ENCODE measurements at regions not wholly inside any gene's neighbourhood (a gene's known extent, or its start where the extent isn't known, plus 50 kb on each side); places are given as distances from the start of the nearest gene placed in this dataset.

DNA sequence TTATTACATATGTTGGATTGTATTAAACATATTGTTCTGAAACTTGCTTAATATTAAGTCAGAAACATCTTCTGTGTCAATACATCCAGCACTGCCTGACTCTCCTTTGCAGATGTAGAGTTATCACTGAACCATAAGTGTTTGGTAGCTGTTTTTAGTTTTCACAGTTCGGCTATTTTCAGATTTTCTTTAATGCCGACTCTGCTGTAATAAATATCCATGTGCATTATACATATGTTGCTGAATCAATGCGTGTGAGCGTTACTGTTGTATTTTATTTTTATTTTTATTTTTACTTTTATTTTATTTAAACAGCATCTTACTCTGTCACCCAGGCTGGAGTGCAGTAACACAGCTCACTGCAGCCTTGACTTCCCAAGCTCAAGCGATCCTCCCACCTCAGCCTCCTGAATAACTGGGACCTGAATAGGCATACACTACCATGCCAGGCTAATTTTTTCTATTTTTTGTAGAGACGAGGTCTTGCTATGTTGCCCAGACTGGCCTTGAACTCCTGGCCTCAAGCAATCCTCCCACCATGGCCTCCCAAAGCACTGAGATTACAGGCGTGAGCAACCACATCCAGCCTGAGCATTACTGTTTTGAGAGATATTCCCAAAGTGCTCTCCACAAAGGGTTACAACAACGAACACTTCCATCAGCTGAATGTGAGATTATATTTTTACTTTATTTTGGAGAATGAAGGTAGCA is 50.7 kb upstream of the NOCT start:
- DNase-seq: no peak

DNA sequence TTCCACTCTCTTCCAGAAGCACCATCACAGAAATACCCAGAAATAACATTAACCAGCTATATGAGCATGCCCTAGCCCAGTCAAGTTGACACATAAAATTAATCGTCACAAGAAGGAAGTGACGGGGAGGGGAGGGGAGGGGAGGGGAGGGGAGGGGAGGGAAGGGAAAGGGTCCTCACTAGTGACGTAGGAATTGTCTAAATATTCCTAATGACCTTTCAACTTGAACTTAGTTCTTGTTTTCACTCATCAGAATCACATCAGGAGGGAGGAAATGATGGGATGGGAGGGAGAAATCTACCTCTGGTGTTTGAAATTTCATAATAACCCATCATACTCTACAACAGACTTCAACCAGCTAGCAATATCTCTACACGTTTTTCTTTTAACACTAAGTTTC is 52.2 kb upstream of the NOCT start:
- DNase-seq: no peak

DNA sequence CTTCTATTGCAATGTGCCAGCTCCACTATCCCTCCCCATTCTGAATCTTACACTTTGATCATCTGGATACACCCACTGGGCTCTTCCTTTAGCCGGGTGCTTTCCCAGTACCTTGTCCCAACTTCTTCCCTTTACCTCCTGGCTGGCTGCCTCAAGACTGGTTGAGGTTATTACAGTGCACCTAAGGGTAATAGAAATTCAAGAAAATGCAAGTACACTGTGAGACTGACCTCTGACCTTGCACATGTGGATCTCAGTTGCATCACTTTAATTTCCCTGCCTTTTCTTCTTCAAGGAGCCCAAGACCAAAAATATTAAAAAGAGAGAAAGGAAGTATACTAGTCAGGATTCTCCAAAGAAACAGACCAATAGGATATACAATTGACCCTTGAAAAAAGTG is 53.9 kb upstream of the NOCT start:
- no peak for DNase-seq

DNA sequence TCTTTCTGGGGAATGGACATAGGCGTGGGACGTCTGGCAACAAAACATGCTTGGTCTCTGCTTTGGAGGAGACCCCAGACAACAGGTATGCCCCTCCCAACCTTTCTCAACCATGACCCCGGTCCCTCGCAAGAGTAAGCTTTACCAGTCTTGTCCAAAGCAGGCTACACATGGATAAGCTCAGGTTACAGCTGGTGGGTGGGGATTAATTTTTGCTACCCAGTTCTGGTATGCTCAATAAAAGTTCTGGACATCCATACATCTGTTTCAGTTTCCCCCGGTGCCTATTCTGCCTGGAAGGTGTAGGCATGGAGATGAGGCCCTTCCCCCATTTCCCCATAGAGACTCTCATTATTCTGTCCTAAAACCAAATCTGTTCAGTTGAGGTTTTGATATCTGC is 54.5 kb upstream of the NOCT start:
- DNase-seq: no peak

DNA sequence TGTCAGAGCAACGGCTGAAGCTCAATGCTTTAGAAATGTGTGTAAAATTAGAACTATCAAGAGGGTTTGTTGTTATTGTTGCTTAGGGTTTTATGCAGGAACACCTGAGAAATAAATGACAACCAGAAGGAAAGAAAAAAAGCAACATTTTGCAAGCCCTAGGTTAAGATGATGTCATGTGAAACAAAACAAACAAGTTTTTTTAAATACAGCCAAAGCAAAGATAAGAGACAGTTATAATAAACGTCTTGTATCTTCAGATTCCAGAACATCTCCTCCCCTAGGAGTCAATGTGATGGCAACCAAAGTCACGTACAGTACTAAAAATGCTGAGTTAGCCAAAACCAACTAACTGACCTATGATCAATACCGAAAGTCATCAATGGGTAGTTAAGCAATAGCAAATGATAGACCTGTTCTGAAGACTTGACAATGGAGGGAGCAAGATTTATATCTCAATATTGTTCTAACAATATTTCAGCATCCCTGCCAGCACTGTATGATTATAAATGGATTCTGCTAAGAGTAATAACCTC is 55.3 kb upstream of the NOCT start:
- DNase-seq: no peak

DNA sequence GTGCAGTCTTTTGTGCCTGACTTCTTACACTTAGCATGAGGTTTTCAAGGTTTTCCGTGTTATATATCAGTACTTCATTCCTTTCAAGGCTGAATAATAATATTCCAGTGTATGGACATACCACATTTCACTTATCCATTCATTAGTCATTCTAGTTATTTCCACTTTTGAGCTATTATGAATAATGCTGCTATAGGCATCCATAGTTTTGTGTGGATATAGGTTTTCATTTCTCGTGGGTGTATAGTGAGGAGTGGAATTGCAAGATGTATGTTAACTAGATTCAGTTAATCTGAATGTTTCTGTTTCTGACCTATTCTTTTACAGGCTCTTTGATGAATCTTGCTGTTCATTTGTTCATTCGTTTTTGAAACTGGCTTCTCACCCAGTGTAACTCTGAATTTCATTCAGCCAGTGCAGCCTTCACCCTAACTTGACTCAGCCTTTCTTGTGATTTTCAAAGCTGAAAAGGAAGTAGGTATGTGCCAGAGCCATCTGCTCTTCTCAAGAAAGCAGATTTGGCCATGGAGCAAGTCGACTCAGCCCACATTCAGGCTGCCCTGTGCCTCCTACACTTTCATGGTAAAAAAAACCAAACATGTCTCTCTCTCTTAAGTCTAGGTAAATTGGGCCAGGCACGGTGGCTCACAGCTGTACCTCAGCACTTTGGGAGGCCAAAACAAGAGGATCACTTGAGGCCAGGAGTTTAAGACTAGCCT is 56.3 kb upstream of the NOCT start:
- no peak for DNase-seq

DNA sequence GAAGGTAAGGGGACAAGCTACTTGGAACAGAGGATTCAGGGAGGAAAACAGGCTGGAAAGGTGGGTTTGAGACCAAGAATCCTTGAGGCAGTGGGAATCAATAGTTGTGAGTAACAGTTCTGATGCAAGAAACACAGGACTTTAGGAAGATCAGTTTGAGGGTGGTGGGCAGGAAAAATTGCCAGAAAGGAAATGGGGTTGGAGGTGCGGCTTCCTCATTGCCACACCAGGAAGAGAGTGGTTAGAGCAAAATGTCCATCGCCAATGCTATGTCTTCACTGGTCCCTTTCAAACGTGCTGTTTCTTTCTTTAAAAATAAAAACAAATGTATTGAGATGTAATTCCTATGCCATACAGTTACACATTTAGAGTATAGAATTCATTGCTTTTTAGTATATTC is 57.1 kb upstream of the NOCT start:
- no peak for DNase-seq

DNA sequence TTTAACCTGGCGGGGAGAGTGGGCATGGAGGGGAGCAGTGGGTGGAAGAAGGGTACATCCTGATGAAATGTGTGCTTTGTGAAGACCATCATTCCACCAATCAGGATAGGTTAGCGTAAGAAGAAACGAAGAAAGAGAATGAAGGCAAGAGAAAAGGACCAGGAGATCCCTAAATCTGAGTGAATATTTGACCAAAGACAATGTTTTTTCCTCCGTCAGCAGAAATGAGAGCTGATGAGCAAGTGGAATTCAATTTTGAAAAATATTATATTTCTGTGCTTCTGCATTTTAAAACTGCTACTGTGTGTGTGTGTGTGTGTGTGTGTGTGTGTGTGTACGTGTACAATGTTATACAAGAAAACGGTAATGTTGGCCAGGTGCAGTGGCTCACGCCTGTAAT is 58.3 kb upstream of the NOCT start:
- no peak for DNase-seq

DNA sequence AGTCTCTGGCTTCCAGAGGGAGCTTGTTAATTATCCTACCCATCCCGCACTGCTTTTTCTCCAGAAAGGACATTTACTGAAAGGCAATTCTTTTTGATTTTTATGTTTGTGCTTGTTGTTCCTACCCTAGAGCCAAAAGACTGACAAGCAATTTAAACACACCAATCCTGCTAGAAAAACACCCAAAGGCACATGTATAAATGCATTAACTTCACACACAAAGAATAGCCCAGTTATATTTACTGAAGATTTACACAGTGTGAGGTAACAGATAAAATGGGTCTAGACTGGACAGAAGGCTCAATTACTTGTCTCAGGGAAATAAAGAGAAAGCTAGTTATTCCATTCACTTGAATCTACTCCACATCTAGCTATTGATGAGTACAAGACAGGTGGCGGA is 61.2 kb upstream of the NOCT start:
- no peak for DNase-seq

DNA sequence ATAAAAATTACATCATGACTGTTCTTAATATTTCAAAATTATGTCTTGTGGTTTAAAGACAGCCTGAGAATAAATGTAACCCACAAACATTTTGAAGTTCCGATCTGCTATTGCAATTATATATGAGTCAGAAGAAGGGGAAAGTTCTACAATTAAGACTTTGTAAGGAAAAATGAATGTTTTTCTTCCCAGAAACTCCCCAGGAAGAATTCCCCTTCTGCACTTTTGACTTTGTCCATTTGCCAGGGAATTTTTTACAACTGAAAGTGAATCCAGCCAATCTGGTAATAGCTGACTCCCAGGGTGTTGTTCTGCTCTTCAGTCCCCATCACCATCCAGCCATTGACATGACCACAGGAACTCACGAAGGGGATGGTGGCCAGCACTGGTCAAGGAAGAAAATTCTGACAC is 61.6 kb upstream of the NOCT start:
- no peak for DNase-seq

DNA sequence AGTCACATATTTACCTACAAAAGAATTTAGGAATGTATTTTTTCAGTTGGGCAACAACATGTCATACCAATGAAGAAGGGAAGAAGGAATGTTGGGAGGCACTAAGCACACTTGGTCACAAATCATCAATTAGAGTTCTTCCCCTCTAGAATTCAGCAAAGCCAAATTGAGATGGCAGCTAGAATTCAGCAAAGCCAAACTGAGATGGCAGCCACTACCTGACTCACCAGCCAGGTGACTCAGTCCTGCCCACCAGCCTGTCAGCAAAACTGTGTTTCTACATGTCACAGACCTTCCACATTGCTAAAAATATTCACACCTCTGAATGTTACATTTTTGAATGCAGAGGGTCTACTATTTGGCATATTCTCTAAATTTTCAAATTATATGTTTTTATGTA is 63.2 kb upstream of the NOCT start:
- peak; percentile 37 for DNase-seq

DNA sequence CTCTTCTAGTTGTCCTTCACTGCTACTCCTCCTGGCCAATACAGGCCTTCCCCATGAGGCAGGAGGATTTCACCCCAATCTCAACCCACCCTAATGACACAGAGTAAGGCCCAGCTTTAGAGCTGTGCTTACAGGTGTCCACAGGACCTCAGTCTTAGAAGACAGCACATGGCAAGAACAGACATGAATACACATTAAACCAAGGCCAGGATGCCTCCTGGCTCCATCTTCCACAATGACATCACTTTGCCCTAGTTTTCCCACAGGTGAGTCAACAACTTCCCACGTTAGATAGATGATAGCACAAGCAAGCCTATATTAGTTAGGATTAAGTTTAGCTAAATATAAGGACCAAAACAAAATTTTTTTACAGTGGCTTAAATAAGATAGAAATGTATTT is 63.8 kb upstream of the NOCT start:
- DNase-seq: no peak

DNA sequence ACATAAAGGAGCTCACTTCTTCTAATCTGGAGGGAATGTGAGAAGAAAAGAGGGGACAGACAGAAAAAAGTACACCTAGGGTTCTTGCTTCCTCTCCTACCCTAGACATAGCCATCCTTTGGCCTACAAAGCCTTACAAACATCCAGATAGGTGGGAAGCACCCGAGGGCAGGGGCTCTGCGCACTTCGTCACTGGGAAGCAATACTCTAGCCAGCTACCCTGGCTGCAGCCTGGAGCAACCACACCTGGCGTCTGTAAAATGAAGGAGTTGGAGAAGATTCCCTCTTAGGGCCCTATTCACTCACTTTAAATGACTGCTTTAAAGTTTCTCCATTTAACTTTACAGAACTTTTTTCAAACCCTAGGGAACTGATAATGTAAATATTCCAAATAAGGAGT is 65.7 kb upstream of the NOCT start:
- no peak for DNase-seq

DNA sequence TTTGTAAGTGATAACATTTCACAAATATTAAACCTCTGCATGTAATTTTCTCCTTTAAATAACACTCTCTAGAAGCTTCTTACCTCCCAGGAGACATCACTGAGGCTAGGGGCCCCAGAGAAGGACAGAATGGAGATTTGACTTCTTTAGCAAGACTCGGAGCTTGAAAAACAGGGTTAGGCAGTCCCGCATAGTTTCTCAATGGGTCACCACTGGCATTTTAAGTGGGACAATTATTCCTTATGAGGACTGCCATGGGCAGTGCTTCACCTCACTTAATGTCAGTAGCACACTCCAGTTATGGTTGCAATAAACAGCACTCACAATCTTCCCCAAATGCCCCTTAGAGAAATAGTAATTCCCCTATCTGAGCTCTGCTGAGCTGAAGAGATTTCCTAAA is 66.7 kb upstream of the NOCT start:
- DNase-seq: no peak

DNA sequence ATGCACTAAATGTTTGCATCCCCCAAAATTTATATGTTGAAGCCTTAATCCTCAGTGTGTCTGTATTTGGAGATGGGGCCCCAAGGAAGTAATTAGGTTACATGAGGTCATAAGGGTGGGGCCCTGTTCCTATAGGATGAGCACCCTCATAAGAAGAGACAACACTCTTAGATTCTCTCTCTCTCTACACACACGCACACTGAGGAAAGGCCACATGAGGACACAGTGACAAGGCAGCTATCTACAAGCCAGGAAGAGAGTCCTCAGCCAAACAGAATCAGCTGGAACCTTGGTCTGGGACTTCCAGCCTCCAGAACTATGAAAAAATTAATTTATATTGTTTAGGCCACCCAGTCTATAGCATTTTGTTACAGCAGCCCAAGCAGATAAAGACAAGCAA is 69.3 kb upstream of the NOCT start:
- DNase-seq: no peak

DNA sequence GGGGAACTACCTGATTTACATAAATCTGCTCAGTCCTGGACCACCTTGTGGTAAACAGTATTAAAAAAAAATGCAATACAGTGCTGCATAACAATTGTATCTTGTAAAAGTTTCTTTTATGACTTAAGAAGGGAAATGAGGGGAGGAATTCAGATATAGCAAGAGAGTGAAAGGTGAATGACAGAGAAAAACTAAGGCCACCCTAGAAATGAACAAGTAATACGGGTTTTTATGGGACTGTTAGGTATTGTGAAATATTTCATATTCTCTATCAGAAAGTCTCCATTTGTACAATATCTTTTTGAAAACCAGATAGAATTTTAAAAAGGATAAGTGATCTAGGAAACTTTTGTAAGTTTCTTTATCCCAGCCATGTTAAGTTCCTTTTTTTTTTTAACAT is 69.7 kb upstream of the NOCT start:
- DNase-seq: no peak

DNA sequence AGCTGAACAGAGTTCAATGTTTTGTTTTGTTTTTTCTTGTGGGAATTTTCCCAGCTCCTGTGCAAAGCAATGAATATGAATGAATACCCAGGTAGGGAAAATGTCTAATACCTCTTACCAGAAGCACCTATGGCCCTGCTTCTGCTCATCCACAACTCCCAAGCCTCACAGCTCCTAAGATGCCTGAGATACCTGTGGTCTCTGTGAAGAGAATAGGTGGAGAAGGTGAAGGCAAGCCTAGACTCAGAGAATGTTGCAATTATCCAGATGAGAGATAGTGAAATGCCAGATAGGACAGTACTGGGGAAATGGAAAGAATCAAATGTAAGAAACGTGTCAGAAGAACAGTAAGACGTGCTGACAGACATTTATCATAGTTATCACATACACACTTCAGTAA is 70.2 kb upstream of the NOCT start:
- DNase-seq: no peak

DNA sequence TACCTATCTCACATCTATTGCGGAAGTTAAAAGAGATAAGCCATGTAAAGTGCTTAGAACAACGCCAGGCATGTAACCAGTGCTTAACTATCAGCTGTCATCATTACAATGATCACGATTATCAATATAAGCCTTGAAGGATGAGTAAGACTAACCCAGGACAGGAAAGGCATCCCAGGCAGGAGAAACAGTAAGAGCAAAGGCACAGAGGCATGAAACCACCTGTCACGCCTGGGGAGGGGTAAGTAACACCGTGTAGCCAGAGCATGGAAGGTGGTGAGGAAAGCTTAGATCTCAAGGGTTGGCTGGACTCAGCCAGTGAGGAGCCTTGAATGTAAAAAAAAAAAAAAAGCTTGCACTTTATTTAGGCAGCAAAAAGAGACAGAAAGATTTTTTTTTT is 71.7 kb upstream of the NOCT start:
- DNase-seq: no peak

DNA sequence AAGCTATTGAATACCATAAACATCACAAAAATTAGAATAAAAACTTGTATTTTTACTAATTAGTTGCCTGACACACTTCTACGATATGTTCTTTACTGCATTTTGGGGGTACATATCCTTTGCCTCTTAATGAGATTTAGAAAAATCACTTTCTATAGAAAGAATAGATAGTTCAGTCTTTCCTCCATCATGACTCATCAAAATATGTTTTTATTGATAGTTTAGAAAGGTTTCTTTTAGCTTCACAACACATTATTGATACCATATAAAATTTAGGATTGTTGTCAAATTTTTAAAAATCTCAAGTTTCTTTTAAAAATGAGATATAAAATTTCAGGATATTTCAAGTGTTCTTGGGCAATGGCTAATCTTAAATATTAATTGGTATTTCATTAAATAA is 74.5 kb upstream of the NOCT start:
- no peak for DNase-seq

DNA sequence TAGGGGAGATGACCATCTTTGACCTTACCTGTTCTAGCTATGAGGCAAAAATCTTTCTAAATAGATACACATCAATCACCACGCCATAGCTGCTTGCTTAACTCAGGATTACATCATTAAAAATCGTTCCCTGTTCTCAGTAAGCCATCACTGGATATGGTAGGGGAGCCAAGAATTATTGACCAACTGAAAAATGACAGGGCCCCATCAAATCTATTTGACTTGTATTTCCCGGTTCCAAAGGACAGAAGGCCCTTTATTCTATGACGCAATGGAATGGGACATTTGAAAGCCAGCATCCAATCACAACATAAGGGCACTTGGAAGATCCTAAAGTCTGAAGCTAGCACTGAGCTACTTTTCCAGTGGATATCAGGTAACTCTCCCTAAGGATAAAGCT is 75.6 kb upstream of the NOCT start:
- DNase-seq: no peak

DNA sequence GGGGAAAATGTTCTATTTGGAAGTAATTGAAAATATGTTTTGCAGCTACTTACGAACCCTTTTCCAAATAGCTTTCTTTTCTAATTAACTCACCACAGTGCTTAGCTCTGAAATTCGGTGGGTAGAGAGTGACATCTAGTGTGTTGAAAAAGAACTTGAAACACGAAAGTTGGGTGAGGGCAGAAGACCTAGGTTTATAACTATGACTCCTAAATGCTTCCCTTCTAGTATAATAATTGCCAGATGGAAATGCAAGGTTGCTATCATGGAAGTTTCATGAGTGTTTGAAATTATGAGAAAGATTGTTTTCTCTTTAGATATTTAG is 77.3 kb upstream of the NOCT start:
- DNase-seq: no peak

DNA sequence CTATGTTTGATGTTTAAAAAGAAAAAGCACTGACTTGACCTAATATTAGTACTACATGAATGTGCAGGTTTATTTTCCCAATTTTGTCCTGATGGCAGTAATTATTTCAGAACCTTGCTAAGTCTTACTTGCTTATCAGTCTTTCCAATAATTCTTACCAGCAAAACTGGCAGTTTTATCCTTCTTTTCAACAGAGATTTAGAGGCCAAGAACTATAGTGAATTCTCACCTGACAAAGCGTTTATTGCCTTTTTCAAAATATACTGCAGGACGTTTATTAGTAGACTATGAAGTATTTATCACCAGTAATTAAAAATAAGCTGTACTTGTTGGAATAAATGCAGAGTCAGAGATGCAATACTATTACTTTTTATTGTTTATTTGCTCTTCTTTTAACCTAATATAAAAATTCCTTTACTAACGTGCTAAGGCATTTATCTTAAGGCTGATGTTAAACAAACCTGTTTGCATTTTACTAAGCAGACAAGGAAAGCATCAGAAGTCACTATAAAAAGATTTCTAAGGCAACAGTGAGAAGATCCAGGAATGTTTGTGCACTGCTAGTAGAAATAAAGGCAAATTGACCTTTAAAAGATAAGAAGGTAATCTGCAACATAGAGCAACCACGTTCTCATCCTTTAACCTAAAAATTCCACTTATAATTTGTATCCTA is 80.3 kb upstream of the NOCT start:
- DNase-seq: no peak

DNA sequence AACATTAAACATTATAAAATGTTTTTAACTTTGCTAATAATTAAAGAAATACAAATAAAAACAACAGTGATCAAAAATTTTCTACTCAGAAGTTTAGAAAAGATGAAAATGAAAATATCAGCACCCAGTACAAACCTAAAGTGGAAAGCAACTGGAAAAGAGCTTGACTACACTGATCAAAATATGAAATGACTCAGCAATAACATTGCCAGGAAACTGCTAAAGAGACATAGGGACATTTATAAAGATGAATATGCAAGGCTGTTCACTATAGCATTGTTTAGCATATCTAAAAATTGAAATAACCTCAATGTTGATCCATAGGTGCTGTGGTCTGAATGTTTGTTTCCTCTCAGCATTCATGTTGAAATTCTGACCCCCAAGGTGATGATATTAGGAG is 88.5 kb upstream of the NOCT start:
- no peak for DNase-seq

DNA sequence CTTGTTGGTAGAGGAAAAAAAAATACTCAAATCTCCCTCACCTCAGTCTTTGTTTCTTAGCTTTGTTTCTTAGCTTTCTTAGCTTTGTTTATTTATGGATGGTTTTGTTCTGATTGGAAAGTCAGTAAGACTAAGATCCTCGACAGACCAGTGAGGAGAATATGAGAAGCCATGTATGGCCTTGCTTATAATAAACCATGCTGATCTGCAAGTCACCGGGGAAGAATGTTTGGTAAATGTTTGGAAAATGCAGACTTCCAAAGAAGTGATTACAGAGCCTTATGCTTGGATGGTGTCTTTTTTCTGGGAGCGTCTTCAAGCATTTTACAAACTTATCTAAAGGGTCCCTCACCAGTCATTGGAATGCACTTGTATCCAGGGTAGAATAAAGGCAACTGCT is 90.1 kb upstream of the NOCT start:
- no peak for DNase-seq
